GM12891 (cell line): ENCODE measurements at regions not wholly inside any gene's neighbourhood (a gene's known extent, or its start where the extent isn't known, plus 50 kb on each side); places are given as distances from the start of the nearest gene placed in this dataset.

Experiments
- POLR2A ChIP-seq: IDR thresholded peaks from 2 replicates; pipeline ENCODE4 v1.6.1; 2011; ENCODE audit warnings: low read depth, low read length, control low read depth
- POLR2AphosphoS5 ChIP-seq: IDR thresholded peaks from 2 replicates; pipeline ENCODE4 v1.6.1; 2011; ENCODE audit warnings: low read depth, low read length, control low read depth
- POU2F2 ChIP-seq: IDR thresholded peaks from 2 replicates; pipeline ENCODE4 v1.6.1; 2011; ENCODE audit warnings: low read depth, mild to moderate bottlenecking, control low read depth, low read length, moderate library complexity
- TAF1 ChIP-seq: IDR thresholded peaks from 2 replicates; pipeline ENCODE4 v1.6.1; 2011; ENCODE audit warnings: low read depth, low read length, control low read depth

DNA sequence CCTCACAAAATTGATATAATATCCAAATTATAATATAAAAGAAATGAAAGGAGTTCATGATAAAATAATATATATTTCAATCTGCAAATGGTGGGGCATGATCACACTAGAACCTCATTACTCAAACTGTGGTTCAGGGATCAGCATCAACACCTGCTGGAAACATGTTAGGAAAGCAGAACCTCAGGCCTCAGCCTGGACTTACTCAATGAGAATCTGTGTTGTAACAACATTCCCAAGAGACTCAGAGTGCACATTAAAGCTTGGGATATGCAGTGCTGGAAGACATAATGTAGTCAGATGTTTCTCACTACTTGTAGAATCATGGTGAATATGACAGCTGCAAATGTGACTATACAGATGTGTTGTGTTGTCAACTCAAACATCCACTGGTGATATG is 81.7 kb upstream of the ITPRID1 start:
- TF ChIP-seq TAF1 (no peak), POU2F2 (no peak), POLR2A (no peak), POLR2AphosphoS5 (no peak)
